GM10266 (cell line): ENCODE measurements at regions not wholly inside any gene's neighbourhood (a gene's known extent, or its start where the extent isn't known, plus 50 kb on each side); places are given as distances from the start of the nearest gene placed in this dataset.
A peak's percentile ranks its signal among the peaks of the same experiment; 100 is the strongest.

Source experiments
- DNase-seq: peaks from one replicate; pipeline ENCODE4 v3.0.0; 2012; ENCODE audit errors: extremely low spot score
- TF ChIP-seq, protein P1 (sequence below): IDR thresholded peaks from 2 replicates; pipeline ENCODE4 v1.5.1; 2012; ENCODE audit warnings: mild to moderate bottlenecking, low read depth; ENCODE audit not compliant: control insufficient read depth, insufficient read depth; ENCODE audit errors: missing control alignments

DNA sequence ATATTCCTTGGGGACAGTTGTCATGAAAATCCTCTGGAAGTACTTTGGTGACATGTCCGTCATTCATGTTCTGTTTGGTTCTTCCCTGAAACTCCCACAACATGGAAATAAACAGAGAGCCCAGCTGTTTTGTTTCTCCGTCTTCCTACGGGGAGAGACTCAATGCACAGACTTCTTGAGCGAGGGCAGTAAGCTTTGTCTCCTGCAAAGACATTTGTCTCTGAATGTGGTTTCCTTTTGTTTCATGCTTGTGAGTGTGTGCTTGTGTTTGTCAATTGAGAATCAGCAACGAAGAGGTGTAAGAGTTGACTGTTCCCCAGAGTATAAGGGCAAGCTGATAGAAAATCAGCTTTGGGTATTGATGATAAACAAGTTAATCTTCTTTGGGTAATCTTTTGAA, 643.0 kb upstream of the RBFOX1 start:
- DNase-seq = no peak
- TF ChIP-seq, protein P1, sequence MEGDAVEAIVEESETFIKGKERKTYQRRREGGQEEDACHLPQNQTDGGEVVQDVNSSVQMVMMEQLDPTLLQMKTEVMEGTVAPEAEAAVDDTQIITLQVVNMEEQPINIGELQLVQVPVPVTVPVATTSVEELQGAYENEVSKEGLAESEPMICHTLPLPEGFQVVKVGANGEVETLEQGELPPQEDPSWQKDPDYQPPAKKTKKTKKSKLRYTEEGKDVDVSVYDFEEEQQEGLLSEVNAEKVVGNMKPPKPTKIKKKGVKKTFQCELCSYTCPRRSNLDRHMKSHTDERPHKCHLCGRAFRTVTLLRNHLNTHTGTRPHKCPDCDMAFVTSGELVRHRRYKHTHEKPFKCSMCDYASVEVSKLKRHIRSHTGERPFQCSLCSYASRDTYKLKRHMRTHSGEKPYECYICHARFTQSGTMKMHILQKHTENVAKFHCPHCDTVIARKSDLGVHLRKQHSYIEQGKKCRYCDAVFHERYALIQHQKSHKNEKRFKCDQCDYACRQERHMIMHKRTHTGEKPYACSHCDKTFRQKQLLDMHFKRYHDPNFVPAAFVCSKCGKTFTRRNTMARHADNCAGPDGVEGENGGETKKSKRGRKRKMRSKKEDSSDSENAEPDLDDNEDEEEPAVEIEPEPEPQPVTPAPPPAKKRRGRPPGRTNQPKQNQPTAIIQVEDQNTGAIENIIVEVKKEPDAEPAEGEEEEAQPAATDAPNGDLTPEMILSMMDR = no peak

DNA sequence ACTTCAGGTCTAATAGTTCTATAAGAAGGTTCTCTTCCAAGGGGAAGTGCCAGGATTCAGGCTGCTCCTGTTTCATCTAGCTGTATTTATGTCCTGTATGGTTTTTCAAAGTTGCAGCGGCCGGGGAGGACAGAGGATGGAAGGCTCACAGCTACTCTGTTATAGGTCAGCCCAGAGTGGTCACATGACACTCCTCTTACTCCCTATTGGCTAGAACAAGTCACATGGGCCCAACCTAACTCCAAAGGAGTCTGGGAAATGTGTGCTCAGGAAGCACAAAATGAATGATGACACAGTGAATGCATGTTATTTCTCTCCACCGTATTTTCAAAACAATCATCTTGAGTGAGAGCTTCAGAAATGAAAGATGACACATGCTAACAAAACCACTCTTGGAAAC, 645.1 kb upstream of the RBFOX1 start:
- DNase-seq = no peak
- TF ChIP-seq, protein P1 = no peak

DNA sequence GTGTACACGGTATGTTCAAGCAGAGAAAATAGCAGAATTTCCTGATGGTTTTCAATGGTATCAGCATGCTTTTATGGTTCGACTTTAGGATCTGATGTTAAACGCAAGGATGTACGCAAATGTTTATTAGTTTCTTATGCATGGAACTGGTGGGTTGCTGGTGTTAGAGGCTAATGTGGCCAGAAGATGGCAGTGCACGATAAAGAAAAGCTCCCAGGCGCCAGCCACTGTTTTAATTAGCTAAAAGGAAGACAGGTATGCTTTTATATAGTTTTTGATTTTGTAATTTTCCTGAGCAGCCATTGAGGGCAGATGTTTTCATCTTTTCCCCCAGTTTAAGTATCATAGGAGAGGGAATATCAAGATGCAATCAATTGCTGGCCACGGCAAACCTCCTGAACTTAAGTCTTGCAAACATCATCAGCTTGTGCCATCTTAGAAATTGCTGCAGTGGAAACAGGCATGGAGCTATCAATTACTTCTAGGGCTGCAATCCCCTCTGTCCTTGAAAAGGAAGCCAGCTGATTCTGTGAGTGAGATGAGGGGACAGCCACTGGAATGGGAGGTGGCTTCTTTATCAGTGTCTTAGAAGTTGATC, 648.5 kb upstream of the RBFOX1 start:
- TF ChIP-seq, protein P1 = peak; percentile 48

DNA sequence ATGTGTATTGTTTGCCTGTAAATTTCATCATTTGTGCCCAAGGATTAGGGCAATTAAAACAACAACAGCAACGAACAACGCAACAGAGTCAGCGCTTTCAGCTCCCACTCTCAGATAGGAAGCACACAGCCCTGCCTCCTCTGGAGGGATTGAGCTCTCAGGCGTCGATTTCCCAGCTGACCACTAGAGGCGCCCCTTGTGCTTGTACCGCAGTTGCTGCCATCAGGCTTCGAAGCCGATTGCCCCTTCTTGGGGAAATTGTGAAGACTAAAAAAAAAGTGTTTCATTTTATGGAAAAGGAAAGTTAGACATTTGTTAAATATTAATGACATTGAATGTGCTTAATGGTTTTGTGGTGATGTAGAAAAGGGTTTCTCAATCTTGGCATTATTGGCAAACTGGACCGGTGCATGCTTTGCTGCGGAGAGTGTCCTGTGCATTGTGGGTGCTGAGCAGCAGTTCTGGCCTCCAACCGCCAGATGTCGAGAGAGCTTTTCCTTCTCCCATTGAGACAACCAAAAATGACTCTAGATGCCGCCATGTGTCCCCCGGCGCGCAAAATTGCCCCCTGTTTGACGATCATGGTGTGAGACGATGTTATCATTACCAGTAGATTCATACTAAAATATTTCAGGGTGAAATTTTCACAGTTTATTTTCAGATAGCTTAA, 650.4 kb upstream of the RBFOX1 start:
- DNase-seq = peak; percentile 10
- TF ChIP-seq, protein P1 = peak; percentile 57

More for the DNA sequence above, 648.5 kb upstream of the RBFOX1 start:
- no peak for DNase-seq

DNA sequence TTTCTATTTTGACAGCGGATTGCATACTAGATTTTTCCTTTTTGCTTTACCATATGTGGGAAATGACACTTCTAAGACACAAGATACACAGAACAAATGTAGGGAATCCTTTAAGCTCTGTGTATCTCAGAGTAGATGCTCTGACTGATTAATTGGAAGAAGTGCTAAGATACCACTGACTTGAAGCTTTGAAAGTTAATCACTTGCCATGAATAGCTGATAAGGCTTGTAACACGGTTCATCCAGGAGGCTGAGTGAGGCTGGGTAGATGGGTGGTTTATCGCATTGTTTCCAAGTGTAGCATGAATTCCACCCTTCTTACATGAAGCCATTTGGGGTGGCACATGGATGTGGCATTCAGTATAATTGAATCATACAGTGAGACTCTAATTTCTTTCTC, 654.1 kb upstream of the RBFOX1 start:
- DNase-seq = no peak
- TF ChIP-seq, protein P1 = no peak

DNA sequence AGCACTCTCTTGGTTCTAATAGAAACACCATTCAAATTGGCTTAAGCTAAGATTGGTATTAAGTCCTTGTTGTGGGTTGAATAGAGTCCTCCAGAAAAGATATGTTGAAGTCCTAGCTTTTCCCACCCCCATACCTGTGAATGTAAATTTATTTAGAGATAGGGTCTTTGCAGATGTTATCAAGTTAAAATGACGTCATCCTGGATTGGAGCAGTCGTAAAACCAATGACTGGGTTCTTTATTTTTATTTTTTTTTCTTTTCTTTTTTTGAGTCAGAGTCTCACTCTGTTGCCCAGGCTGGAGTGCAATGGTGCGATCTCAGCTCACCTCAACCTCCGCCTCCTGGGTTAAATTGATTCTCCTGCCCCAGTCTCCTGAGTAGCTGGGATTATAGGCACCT, 658.6 kb upstream of the RBFOX1 start:
- TF ChIP-seq, protein P1 = no peak
- no peak for DNase-seq

DNA sequence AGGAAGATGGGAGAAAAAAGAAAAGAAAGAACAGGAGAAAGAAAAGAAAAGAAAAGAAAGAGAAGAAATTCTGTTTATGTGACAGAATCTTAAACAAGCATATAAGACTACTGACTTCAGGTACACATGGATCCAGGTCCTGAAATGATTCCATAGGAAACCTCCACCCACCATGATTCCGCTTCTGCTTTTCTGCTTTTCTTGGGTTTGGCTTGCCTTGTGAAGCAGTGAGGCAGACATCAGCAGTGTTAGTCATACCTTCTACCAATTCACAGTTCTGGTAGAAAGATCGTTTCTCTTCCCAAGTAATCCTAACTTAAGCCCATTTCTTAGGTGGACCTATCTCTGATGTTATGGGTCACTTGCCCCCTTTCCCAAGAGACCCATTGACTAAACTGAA, 660.1 kb upstream of the RBFOX1 start:
- DNase-seq = no peak
- TF ChIP-seq, protein P1 = no peak
